ENCODE measurements at regions not wholly inside any gene's neighbourhood (a gene's known extent, or its start where the extent isn't known, plus 50 kb on each side); places are given as distances from the start of the nearest gene placed in this dataset.

- peak in 1 of 11 donors; percentile 6 for DNase-seq (ENCODE audit: extremely low read depth in 1 of 11, low read depth in 9 of 11, low spot score in 4 of 11)
Measured at GRCh38 chr2:235324324-235324723, 169.5 kb upstream of the AGAP1 start.

- DNase-seq (ENCODE audit: extremely low read depth in 1 of 11, low read depth in 9 of 11, low spot score in 4 of 11) = no peak
Measured at GRCh38 chr2:235325151-235325550, 168.7 kb upstream of the AGAP1 start.

DNA sequence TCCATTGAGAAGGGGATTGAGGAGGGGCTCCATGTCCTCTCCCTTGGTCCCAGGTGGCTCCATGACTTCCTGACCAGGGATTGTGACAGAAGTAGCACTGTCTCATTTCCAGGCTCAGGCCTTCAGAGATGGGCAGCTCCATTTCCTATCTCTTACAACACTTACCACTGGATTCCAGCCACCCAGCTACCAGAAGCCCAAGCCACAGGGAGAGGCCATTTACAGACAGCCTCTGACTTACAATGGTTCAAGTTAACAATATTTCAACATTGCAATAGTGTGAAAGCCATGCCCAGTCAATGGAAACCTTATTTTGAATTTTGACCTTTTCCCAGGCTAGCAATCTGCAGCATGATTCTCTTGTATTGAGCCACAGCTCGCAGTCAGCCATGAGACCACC, 164.9 kb upstream of the AGAP1 start:
- no peak for DNase-seq (ENCODE audit: extremely low read depth in 1 of 11, low read depth in 9 of 11, low spot score in 4 of 11)

DNA sequence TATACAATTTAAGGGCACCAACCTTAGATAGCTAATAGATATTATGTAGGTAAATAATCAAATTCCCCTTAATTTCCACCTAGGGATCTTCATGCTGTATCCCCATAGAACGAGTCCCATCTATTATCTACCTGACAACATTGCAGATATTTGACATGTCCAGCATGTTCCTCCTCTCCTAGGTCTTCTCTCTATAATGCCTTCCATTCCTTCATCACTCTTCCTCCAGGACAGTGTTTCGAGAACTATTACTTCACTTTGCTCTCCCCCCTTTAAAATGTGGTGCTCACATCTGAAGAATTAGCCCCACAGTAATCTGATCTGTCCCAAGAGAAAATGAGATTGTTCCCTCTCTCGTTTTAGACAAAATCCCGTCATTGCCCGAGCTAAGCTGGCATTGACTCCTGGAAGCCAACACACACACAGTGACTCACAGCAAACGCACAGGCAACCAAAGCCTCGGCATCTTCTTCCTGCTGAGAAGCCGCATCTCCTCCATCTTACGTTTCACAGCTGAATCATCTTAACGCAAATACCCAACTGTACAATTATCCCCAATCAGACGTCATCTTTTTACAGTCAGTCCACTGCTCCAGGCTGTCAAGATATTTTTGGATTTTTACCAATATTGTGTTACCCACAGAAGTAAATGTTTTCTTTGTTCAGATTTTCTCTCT, 162.9 kb upstream of the AGAP1 start:
- DNase-seq (ENCODE audit: extremely low read depth in 1 of 11, low read depth in 9 of 11, low spot score in 4 of 11) = no peak

DNA sequence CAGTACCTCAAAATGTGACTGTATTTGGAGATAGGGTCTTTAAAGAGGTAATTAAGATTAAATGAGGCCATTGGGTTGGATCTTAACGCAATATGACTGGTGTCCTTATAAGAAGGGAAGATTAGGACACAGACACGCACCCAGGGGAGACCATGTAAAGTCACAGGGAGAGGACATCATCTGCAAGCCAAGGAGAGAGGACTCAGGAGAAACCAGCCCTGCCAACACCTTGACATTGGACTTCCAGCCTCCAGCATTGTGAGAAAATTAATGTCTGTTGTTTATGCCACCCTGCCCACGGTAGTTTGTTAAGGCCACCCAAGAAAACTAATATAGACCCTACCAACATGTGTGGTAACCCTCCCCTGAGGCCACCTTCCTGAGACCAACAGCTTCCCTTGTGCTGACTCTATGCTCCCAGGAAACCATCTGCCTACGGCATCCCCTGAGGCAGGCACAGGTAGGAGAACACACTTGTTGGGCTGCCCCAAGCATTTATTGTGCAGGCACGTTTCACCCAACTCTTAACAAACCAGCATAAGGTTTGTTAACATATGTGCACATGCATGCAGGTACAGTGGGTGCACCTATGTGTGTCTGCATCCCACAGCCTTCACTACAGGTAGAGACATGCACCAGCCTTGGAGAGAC, 161.5 kb upstream of the AGAP1 start:
- no peak for DNase-seq (ENCODE audit: extremely low read depth in 1 of 11, low read depth in 9 of 11, low spot score in 4 of 11)

GRCh38 chr2:235333076-235333475, 160.8 kb upstream of the AGAP1 start:
- DNase-seq (ENCODE audit: extremely low read depth in 1 of 11, low read depth in 9 of 11, low spot score in 4 of 11) = no peak

GRCh38 chr2:235334179-235334578, 159.7 kb upstream of the AGAP1 start:
- DNase-seq (ENCODE audit: extremely low read depth in 1 of 11, low read depth in 9 of 11, low spot score in 4 of 11) = no peak

DNA sequence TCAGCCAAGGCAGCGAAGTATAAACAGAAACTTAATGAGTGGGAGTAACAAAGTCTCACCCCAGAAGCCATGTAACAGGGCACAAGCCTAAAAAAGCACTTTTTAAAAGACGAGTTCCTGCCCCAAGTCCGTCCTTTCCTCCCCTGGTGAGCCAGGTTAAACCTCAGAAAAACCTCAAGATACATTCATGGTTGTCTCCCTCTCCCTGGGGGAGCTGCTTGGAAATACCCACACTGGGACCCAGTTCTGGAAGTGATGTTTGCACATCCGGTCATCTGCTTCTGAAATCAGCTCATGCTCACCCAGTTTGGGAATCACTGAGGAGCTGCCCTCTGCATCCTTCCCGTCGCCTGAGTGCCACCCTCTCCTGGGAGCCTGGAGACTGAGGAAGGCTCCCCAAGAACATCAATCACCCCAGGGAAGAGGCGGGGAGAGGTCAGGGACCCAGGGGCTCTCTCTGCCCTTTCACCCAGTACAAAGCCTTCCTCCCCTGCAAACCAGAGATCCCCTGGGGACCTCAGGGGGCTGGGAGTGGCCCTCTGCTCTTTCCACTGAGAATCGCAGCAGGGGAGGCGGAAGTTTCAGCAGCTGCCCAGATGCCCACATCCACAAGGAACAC, 150.6 kb upstream of the AGAP1 start:
- DNase-seq (ENCODE audit: extremely low read depth in 1 of 11, low read depth in 9 of 11, low spot score in 4 of 11) = no peak

- DNase-seq (ENCODE audit: extremely low read depth in 1 of 11, low read depth in 9 of 11, low spot score in 4 of 11) = peak in 1 of 11 donors; percentile 18
Measured at GRCh38 chr2:235343869-235344268, 150.0 kb upstream of the AGAP1 start.

DNA sequence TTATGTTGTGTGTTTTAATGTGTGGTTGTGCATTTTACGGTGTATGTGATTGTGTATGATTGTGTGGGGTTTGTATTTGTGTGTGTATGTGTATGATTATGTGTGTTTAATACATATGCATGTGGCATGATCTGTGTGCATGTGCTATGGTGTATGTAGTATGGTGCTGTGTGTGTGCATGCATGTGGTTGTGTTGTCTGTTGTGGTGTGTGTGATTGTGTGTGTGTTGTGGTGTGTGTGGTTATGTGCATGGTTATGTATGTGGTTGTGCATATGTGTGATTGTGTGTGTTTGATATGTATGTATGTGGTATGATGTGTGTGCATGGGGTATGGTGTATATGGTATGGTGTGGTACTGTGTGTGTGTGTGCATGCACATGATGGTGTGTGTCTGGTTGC, 148.1 kb upstream of the AGAP1 start:
- DNase-seq (ENCODE audit: extremely low read depth in 1 of 11, low read depth in 9 of 11, low spot score in 4 of 11) = no peak

- DNase-seq (ENCODE audit: extremely low read depth in 1 of 11, low read depth in 9 of 11, low spot score in 4 of 11) = no peak
Measured at GRCh38 chr2:235347691-235348090, 146.2 kb upstream of the AGAP1 start.

DNA sequence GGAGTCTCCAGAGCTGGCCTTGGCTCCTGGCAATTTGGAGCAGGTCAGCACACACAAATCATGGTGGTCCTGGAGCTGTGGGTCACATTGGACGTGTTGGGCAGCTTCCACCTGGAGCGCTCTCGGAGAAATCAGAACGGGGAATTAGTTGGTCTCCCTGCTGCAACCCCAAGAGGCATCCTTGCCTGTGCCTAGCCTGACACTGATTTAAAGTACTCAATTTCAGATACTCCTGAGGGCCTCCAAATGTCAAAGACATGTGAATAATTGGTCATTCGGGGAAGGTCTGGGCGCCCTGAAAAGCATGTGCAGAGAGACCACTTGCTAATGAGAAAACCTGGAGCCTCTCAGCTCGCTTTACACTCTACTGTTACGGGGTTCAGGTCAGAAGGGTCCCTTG, 145.5 kb upstream of the AGAP1 start:
- DNase-seq (ENCODE audit: extremely low read depth in 1 of 11, low read depth in 9 of 11, low spot score in 4 of 11) = no peak

- DNase-seq (ENCODE audit: extremely low read depth in 1 of 11, low read depth in 9 of 11, low spot score in 4 of 11) = no peak
Measured at GRCh38 chr2:235350234-235350633, 143.6 kb upstream of the AGAP1 start.

GRCh38 chr2:235352541-235352940, 141.3 kb upstream of the AGAP1 start:
- DNase-seq (ENCODE audit: extremely low read depth in 1 of 11, low read depth in 9 of 11, low spot score in 4 of 11) = no peak

GRCh38 chr2:235357881-235358280, 136.0 kb upstream of the AGAP1 start:
- no peak for DNase-seq (ENCODE audit: extremely low read depth in 1 of 11, low read depth in 9 of 11, low spot score in 4 of 11)

GRCh38 chr2:235358981-235359471, 134.8 kb upstream of the AGAP1 start:
- no peak for DNase-seq (ENCODE audit: extremely low read depth in 1 of 11, low read depth in 9 of 11, low spot score in 4 of 11)

GRCh38 chr2:235360446-235360845, 133.4 kb upstream of the AGAP1 start:
- DNase-seq (ENCODE audit: extremely low read depth in 1 of 11, low read depth in 9 of 11, low spot score in 4 of 11) = no peak

DNA sequence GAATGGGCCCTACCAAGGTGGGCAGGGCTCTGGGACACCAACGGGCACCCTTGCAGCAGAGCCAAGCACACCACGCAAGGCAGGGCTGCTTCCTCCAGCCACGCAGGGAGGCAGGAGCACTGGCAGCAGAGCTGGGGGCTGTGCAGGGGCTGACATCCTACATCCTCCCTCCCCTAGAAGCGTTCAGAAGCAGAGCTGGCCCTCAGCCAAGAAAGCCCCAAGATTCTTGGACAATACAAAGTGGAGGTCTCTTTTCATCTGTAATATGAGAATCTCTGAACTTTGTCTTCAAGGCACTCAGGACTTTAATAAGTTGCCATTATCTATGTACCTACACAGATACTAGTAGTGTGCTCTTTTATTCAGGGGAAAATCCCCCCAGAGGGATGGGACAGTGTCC, 128.1 kb upstream of the AGAP1 start:
- no peak for DNase-seq (ENCODE audit: extremely low read depth in 1 of 11, low read depth in 9 of 11, low spot score in 4 of 11)

GRCh38 chr2:235366390-235366789, 127.5 kb upstream of the AGAP1 start:
- DNase-seq (ENCODE audit: extremely low read depth in 1 of 11, low read depth in 9 of 11, low spot score in 4 of 11) = no peak

DNA sequence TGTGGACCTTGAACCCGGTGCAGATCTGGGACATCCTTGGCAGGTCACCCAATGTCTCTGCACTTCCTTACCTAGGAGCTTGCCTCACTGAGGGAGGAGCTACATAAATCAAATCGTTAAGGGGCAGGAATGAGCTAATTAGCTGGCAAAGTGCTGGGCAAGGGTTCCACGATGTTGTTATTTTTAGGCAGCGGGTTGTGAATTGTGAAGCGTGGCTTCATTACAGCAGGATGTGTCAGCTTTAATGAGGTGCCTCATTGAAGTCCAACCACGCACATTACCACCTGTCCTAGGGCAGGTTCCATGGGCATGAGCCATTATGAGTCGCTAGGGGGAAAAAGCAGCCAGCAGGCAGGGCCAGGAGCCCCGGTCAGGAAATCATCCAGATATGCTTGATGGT, 127.0 kb upstream of the AGAP1 start:
- no peak for DNase-seq (ENCODE audit: extremely low read depth in 1 of 11, low read depth in 9 of 11, low spot score in 4 of 11)

- DNase-seq (ENCODE audit: extremely low read depth in 1 of 11, low read depth in 9 of 11, low spot score in 4 of 11) = no peak
Measured at GRCh38 chr2:235371018-235371417, 122.8 kb upstream of the AGAP1 start.
